ENCODE measurements at regions not wholly inside any gene's neighbourhood (a gene's known extent, or its start where the extent isn't known, plus 50 kb on each side); places are given as distances from the start of the nearest gene placed in this dataset.

DNA sequence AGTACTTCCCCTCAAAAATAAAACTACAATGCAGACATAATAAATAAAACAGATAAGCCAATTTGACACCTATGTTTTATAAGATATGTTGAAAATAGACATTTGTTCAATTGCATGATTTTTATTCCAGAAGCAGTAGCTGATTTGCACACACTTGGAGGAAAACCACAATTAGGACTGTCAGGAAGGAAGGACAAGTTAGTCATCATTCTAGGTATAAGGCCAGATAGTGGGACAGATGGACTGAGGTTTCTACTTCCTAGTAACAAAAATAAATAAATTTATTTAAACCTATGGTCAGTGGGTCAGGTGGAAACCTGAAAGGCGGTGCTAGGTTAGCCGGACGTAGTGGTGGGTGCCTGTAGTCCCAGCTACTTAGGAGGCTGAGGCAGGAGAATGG, 141.8 kb upstream of the RASSF8 start:
- Histone ChIP-seq H3K4me1 (no peaks in the 10 kb centered on the region), H3K27me3 (replicated peaks; ENCODE audit: control insufficient read depth, insufficient read depth, low read length) (no peaks in the 10 kb centered on the region), H3K36me3 (ENCODE audit: control insufficient read depth, insufficient read depth, low read length) (no peaks in the 10 kb centered on the region), H3K4me3 (ENCODE audit: low read depth, low read length) (no peak overlapping the region), H3K9me3 (peaks cover 4% of the 10 kb centered on the region; the same call in 1 of the 2 replicates)
- intact Hi-C loops (cut with micrococcal nuclease; ENCODE audit: unreplicated experiment), result no loop called here
- ChIA-PET CTCF (interaction anchor here (0.6 kb wide), 1 partner anchor 144 kb away, joined by 3 read pairs; no protein-coding TSS in a partner anchor), POLR2A (no interaction called here)
- no peaks in the 10 kb centered on the region for H3K4me1 Mint-ChIP-seq (ENCODE audit: low read depth, unreplicated experiment)
- H3K4me3 Mint-ChIP-seq (ENCODE audit: unreplicated experiment), result no peak overlapping the region
- H3K36me3 Mint-ChIP-seq (ENCODE audit: insufficient read depth, unreplicated experiment), result no peaks in the 10 kb centered on the region
- TF ChIP-seq, protein P1, sequence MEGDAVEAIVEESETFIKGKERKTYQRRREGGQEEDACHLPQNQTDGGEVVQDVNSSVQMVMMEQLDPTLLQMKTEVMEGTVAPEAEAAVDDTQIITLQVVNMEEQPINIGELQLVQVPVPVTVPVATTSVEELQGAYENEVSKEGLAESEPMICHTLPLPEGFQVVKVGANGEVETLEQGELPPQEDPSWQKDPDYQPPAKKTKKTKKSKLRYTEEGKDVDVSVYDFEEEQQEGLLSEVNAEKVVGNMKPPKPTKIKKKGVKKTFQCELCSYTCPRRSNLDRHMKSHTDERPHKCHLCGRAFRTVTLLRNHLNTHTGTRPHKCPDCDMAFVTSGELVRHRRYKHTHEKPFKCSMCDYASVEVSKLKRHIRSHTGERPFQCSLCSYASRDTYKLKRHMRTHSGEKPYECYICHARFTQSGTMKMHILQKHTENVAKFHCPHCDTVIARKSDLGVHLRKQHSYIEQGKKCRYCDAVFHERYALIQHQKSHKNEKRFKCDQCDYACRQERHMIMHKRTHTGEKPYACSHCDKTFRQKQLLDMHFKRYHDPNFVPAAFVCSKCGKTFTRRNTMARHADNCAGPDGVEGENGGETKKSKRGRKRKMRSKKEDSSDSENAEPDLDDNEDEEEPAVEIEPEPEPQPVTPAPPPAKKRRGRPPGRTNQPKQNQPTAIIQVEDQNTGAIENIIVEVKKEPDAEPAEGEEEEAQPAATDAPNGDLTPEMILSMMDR (IDR thresholded peaks at IDR 0.05; ENCODE audit: insufficient read depth in 1 of 2, low read depth in 1 of 2, low read length in 1 of 2, severe bottlenecking in 1 of 2, unreplicated experiment in 1 of 2), result no peak
- no peak for DNase-seq
- no TSS peak for BruUV-seq (replicated peaks)
- H3K9me3 Mint-ChIP-seq (ENCODE audit: unreplicated experiment), result peaks cover 16% of the 10 kb centered on the region
- no peak overlapping the region for H3K27ac Mint-ChIP-seq (ENCODE audit: unreplicated experiment)
- no peaks in the 10 kb centered on the region for H3K27me3 Mint-ChIP-seq (ENCODE audit: insufficient read depth, unreplicated experiment)

GRCh38 chr12:25817166-25817565, 141.3 kb upstream of the RASSF8 start:
- intact Hi-C loops (cut with micrococcal nuclease; ENCODE audit: unreplicated experiment), result no loop called here
- no peaks in the 10 kb centered on the region for H3K36me3 ChIP-seq (ENCODE audit: control insufficient read depth, insufficient read depth, low read length)
- no peaks in the 10 kb centered on the region for H3K4me1 ChIP-seq
- POLR2A ChIA-PET, result no interaction called here
- Mint-ChIP-seq H3K9me3 (ENCODE audit: unreplicated experiment) (peaks cover 16% of the 10 kb centered on the region), H3K4me3 (ENCODE audit: unreplicated experiment) (no peak overlapping the region), H3K36me3 (ENCODE audit: insufficient read depth, unreplicated experiment) (no peaks in the 10 kb centered on the region), H3K27ac (ENCODE audit: unreplicated experiment) (no peak overlapping the region), H3K27me3 (ENCODE audit: insufficient read depth, unreplicated experiment) (no peaks in the 10 kb centered on the region), H3K4me1 (ENCODE audit: low read depth, unreplicated experiment) (no peaks in the 10 kb centered on the region)
- CTCF ChIA-PET, result interaction anchor here (0.6 kb wide), 1 partner anchor 143 kb away, joined by 3 read pairs; no protein-coding TSS in a partner anchor
- H3K27me3 ChIP-seq (replicated peaks; ENCODE audit: control insufficient read depth, insufficient read depth, low read length), result no peaks in the 10 kb centered on the region
- no TSS peak for BruUV-seq (replicated peaks)
- TF ChIP-seq, protein P1 (IDR thresholded peaks at IDR 0.05; ENCODE audit: insufficient read depth in 1 of 2, low read depth in 1 of 2, low read length in 1 of 2, severe bottlenecking in 1 of 2, unreplicated experiment in 1 of 2), result no peak
- no peak for DNase-seq
- H3K4me3 ChIP-seq (ENCODE audit: low read depth, low read length), result no peak overlapping the region
- H3K9me3 ChIP-seq, result peaks cover 4% of the 10 kb centered on the region; the same call in 1 of the 2 replicates

DNA sequence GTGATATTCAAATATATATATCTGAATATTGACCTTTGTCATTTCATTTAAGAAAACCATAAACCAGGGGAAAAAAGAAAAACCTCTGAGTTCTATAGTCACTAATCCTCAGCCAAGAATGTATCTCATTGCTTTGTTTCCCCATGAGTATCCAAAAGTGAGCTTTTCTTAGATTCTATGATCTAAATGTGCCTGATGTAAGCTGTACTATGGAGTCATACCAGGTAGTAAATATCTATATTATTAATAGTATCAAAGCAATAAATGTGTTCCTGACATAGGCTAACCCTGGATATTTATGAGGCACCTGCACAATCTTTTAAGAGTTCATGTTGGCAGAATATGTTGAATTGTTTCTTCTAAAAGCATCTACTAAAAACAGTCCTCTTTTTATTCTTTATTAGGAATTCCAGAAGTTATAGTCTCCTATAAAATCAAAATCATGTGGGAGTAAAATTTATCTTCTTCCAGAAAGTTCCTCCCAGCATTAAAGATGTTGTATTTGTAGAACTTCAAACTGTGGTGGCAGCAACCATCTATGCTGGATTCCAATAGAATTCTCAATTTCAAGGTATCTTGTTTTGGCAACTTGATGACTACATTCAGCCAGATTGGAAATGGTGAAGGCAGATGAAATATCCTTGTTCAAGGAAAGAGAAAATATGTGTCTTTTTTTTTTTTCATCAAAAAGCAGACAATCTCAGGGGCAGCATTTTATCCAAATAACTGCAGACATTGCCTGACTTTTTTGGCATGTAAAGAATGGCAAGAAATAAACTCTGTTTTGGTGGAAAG, 139.7 kb upstream of the RASSF8 start:
- intact Hi-C loops (cut with micrococcal nuclease; ENCODE audit: unreplicated experiment), result no loop called here
- Mint-ChIP-seq H3K27me3 (ENCODE audit: insufficient read depth, unreplicated experiment) (no peaks in the 10 kb centered on the region), H3K4me1 (ENCODE audit: low read depth, unreplicated experiment) (no peaks in the 10 kb centered on the region), H3K9me3 (ENCODE audit: unreplicated experiment) (peaks cover 16% of the 10 kb centered on the region), H3K4me3 (ENCODE audit: unreplicated experiment) (no peak overlapping the region), H3K27ac (ENCODE audit: unreplicated experiment) (no peak overlapping the region), H3K36me3 (ENCODE audit: insufficient read depth, unreplicated experiment) (no peaks in the 10 kb centered on the region)
- ChIA-PET POLR2A (no interaction called here), CTCF (no interaction called here)
- H3K4me3 ChIP-seq (ENCODE audit: low read depth, low read length), result no peak overlapping the region
- H3K27me3 ChIP-seq (replicated peaks; ENCODE audit: control insufficient read depth, insufficient read depth, low read length), result no peaks in the 10 kb centered on the region
- TF ChIP-seq, protein P1 (IDR thresholded peaks at IDR 0.05; ENCODE audit: insufficient read depth in 1 of 2, low read depth in 1 of 2, low read length in 1 of 2, severe bottlenecking in 1 of 2, unreplicated experiment in 1 of 2), result no peak
- H3K4me1 ChIP-seq, result no peaks in the 10 kb centered on the region
- no TSS peak for BruUV-seq (replicated peaks)
- no peaks in the 10 kb centered on the region for H3K36me3 ChIP-seq (ENCODE audit: control insufficient read depth, insufficient read depth, low read length)
- peaks cover 4% of the 10 kb centered on the region; the same call in 1 of the 2 replicates for H3K9me3 ChIP-seq
- no peak for DNase-seq
